ENCODE measurements at regions not wholly inside any gene's neighbourhood (a gene's known extent, or its start where the extent isn't known, plus 50 kb on each side); places are given as distances from the start of the nearest gene placed in this dataset.

- TF ChIP-seq, protein P1, sequence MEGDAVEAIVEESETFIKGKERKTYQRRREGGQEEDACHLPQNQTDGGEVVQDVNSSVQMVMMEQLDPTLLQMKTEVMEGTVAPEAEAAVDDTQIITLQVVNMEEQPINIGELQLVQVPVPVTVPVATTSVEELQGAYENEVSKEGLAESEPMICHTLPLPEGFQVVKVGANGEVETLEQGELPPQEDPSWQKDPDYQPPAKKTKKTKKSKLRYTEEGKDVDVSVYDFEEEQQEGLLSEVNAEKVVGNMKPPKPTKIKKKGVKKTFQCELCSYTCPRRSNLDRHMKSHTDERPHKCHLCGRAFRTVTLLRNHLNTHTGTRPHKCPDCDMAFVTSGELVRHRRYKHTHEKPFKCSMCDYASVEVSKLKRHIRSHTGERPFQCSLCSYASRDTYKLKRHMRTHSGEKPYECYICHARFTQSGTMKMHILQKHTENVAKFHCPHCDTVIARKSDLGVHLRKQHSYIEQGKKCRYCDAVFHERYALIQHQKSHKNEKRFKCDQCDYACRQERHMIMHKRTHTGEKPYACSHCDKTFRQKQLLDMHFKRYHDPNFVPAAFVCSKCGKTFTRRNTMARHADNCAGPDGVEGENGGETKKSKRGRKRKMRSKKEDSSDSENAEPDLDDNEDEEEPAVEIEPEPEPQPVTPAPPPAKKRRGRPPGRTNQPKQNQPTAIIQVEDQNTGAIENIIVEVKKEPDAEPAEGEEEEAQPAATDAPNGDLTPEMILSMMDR (conservative IDR thresholded peaks at IDR 0.05; ENCODE audit: low read depth, low read length), result no peak
- TF ChIP-seq EZH2 (IDR thresholded peaks at IDR 0.05; ENCODE audit: borderline replicate concordance, low read depth, low read length, poor library complexity, severe bottlenecking), result no peak
These were observed 55.9 kb upstream of the SIAH1 start for GRCh38 chr16:48441106-48441505.
